ENCODE measurements at regions not wholly inside any gene's neighbourhood (a gene's known extent, or its start where the extent isn't known, plus 50 kb on each side); places are given as distances from the start of the nearest gene placed in this dataset.

DNA sequence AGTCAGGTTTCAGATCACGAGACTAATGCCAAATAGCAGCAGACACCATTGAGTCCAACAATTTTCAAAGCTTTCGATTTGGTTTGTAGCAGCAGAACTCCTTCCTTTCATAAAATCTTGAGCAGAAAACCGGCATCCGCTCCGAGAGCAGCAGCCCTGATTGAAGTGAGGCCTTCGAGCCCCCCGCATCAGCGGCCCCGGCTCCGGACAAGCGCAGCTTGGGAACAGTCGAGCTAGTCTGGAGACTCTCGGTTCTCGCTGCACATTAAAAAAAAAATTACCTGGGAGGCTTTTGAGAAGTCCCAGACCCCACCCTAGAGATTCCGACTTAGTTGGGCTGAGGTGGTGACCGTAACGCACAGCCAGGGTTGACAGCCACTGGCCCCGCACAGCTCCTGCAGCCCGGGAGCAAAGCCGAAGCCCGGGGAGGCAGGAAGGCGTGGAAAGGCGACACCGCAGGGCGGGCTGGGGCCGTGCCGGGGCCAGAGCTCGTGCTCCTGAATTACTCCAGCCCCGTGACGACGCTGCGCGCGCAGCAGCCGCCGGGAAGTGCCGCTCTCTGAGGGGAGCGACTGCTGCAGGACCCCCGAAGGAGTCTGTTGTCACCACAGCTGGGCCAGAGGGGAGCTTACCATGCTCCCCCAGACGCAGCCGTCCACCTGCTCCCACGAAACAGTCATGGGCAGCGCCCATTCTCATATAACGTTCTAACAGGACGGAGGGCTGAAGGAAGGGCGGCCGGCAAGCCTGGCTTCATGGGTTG lies 57.8 kb downstream of the SPATA19 start:
- no peaks in the 10 kb centered on the region for H3K36me3 ChIP-seq
- no peaks in the 10 kb centered on the region for H3K4me1 ChIP-seq
- peak in 2 of 3 donors; percentile 36 to 62 for DNase-seq
- no peak overlapping the region for H3K4me3 ChIP-seq
- peaks cover 0 to 5% of the 10 kb centered on the region in 2 donors for H3K27me3 ChIP-seq
- WGBS (ENCODE audit: insufficient coverage, low coverage, low lambda C conversion rate, missing lambda C conversion rate): 8% methylated on average over 24 of the region's 47 CpGs
- no peak for TF ChIP-seq POLR2A (IDR thresholded peaks at IDR 0.05)
- TF ChIP-seq, protein P1, sequence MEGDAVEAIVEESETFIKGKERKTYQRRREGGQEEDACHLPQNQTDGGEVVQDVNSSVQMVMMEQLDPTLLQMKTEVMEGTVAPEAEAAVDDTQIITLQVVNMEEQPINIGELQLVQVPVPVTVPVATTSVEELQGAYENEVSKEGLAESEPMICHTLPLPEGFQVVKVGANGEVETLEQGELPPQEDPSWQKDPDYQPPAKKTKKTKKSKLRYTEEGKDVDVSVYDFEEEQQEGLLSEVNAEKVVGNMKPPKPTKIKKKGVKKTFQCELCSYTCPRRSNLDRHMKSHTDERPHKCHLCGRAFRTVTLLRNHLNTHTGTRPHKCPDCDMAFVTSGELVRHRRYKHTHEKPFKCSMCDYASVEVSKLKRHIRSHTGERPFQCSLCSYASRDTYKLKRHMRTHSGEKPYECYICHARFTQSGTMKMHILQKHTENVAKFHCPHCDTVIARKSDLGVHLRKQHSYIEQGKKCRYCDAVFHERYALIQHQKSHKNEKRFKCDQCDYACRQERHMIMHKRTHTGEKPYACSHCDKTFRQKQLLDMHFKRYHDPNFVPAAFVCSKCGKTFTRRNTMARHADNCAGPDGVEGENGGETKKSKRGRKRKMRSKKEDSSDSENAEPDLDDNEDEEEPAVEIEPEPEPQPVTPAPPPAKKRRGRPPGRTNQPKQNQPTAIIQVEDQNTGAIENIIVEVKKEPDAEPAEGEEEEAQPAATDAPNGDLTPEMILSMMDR (IDR thresholded peaks at IDR 0.05): no peak
- no peaks in the 10 kb centered on the region for H3K9me3 ChIP-seq
- intact Hi-C loops (cut with DNase I): no loop called here
- H3K27ac ChIP-seq: no peak overlapping the region
- peak; percentile 36 to 66 (median 58) for ATAC-seq

DNA sequence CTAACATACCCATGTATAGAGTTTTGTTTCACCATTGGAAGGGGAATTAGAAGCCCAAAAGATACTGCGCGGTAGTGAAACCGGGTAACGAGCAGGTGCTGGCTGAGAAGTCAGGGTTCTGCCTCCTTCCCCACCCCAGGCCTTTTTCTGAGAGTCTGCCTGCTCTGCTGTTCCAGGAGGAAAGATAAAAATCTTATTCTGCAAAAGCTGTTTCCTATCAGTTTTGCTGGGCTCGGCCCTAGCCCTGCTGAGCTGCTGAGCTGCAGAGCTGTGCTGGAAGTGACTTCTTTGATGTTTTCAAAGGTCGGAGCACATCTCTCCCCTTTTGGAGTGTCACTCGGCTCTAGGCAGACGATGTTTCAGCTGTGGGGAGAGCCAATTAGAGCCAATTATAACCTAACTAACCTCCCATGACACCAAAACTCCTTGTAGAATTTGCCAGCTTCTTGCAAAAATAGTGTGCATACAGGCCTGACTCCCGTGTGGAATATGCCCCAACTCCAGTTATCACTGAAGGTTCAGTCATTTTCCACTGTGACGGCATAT lies 59.4 kb downstream of the SPATA19 start:
- TF ChIP-seq, protein P1 (IDR thresholded peaks at IDR 0.05): no peak
- TF ChIP-seq POLR2A (IDR thresholded peaks at IDR 0.05): no peak
- intact Hi-C loops (cut with DNase I): no loop called here
- H3K4me3 ChIP-seq: no peak overlapping the region
- ATAC-seq: no peak
- WGBS (ENCODE audit: insufficient coverage, low coverage, low lambda C conversion rate, missing lambda C conversion rate): 39% methylated on average over 7 of the region's 10 CpGs
- no peaks in the 10 kb centered on the region for H3K4me1 ChIP-seq
- peaks cover 0 to 5% of the 10 kb centered on the region in 2 donors for H3K27me3 ChIP-seq
- no peak for DNase-seq
- H3K27ac ChIP-seq: no peak overlapping the region
- H3K36me3 ChIP-seq: no peaks in the 10 kb centered on the region
- H3K9me3 ChIP-seq: no peaks in the 10 kb centered on the region

DNA sequence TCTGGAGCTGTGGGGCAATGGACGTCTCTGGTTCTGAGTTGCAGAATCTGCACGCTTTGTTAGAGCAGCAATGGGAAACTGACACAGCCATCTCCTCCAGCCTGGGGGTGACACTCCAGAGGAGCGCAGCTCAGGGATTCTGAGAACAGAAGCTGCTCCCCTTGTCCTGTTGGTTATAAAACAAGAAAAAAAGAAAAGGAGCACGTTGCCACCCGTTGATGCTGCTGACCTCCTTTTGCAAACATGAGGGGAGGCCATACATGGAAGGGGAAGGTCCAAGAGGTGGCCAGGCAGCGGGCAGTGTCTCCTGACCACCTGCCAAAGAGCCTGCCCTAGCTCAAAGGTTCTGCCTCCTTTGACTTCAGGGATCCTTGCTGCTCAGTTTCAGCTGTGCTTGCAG lies 61.0 kb downstream of the SPATA19 start:
- H3K4me1 ChIP-seq: no peaks in the 10 kb centered on the region
- no peak overlapping the region for H3K4me3 ChIP-seq
- H3K27me3 ChIP-seq: peaks cover 0 to 5% of the 10 kb centered on the region in 2 donors
- intact Hi-C loops (cut with DNase I): no loop called here
- H3K9me3 ChIP-seq: no peaks in the 10 kb centered on the region
- no peaks in the 10 kb centered on the region for H3K36me3 ChIP-seq
- DNase-seq: no peak
- WGBS (ENCODE audit: insufficient coverage, low coverage, low lambda C conversion rate, missing lambda C conversion rate): 74% methylated on average over 4 of the region's 6 CpGs
- no peak overlapping the region for H3K27ac ChIP-seq
- ATAC-seq: no peak
- TF ChIP-seq POLR2A (IDR thresholded peaks at IDR 0.05): no peak
- TF ChIP-seq, protein P1 (IDR thresholded peaks at IDR 0.05): no peak

DNA sequence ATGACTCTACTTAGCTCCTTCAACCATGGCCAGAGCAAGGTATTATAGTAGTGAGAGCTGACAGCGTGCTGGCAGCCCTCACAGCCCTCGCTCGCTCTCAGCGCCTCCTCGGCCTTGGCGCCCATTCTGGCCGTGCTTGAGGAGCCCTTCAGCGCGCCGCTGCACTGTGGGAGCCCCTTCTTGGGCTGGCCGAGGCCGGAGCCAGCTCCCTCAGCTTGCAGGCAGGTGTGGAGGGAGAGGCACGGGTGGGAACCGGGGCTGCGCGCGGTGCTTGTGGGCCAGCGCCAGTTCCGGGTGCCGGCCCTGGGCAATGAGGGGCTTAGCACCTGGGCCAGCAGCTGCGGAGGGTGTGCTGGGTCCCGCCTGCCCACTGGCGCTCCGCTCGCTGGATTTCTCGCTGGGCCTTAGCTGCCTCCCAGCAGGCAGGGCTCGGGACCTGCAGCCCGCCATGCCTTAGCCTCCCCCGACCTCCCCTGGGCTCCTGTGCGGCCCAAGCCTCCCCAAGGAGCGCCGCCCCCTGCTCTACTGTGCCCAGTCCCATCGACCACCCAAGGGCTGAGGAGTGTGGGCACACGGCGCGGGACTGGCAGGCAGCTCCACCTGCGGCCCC lies 63.1 kb downstream of the SPATA19 start:
- 80% methylated on average over 2 of the region's 37 CpGs for WGBS (ENCODE audit: insufficient coverage, low coverage, low lambda C conversion rate, missing lambda C conversion rate)
- TF ChIP-seq, protein P1 (IDR thresholded peaks at IDR 0.05): no peak
- TF ChIP-seq POLR2A (IDR thresholded peaks at IDR 0.05): no peak
- no peak for ATAC-seq
- Histone ChIP-seq H3K36me3 (no peaks in the 10 kb centered on the region), H3K27ac (no peak overlapping the region), H3K27me3 (no peaks in the 10 kb centered on the region), H3K4me1 (no peaks in the 10 kb centered on the region), H3K4me3 (no peak overlapping the region), H3K9me3 (no peaks in the 10 kb centered on the region)
- intact Hi-C loops (cut with DNase I): no loop called here
- DNase-seq: no peak

Measured in right lobe of liver (tissue), 6 donors.